Transverse colon (tissue), 4 donors: ENCODE measurements at regions not wholly inside any gene's neighbourhood (a gene's known extent, or its start where the extent isn't known, plus 50 kb on each side); places are given as distances from the start of the nearest gene placed in this dataset.

Experiments used
- EP300 ChIP-seq: sonication (generic); formaldehyde crosslinking; IDR thresholded peaks from one replicate; pipeline ENCODE4 v1.6.1; 2017; ENCODE audit warnings: antibody characterized with exemption, low read depth
- POLR2AphosphoS5 ChIP-seq, 3 donors: sonication (generic); formaldehyde crosslinking; IDR thresholded peaks; one replicate each; pipeline ENCODE4 v1.6.1; 2016; ENCODE audit warnings: antibody characterized with exemption in 3 of 3
- TF ChIP-seq, protein P1 (sequence below), 5 experiments: fragments of 200-600 bp in 3 of 5; fragments of 450-650 bp in 2 of 5; sonication (generic) in 3 of 5; IDR thresholded peaks; 1 replicate in 2 of 5; 2 replicates in 3 of 5; pipeline ENCODE4 v1.5.1; 2016 to 2017; ENCODE audit warnings: antibody characterized with exemption in 5 of 5, inconsistent platforms in 3 of 5, mild to moderate bottlenecking in 2 of 5, moderate library complexity in 1 of 5

DNA sequence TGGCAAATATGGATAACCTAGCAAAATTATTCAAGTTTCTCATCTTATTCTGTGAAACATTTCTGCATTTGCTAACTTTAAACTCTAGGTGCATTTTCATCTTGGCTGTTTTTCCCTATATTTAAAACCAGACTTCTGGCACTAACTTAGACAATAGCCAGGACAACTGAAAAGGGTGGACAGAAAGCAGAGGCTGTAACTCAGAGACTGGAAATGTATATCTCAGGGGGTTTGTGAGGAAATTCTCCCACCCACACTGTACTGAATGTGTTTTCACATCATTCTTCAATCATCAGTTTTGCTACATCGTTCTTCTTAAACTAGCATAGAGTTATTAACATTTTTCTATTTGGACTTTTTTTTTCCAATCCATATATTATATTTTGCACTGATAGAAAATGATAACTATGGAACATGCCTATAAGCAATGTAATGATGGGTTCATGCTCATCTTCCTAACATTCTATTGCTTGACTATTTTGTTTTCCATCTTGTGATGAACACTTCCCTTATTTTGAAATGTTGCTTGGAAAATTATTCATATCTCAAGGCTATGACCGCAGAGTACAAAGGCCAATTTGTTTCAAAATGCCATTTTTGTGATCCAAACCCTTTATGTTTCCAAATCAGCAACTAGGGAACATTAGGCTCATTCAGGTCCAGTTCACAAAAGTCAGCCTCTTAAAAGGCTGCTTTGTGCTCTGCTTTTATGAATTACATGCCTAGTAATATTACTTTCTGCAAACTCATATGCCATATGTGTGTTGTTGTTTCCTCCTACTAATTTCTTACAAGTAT lies 125.8 kb upstream of the CDH19 start:
- TF ChIP-seq, protein P1, sequence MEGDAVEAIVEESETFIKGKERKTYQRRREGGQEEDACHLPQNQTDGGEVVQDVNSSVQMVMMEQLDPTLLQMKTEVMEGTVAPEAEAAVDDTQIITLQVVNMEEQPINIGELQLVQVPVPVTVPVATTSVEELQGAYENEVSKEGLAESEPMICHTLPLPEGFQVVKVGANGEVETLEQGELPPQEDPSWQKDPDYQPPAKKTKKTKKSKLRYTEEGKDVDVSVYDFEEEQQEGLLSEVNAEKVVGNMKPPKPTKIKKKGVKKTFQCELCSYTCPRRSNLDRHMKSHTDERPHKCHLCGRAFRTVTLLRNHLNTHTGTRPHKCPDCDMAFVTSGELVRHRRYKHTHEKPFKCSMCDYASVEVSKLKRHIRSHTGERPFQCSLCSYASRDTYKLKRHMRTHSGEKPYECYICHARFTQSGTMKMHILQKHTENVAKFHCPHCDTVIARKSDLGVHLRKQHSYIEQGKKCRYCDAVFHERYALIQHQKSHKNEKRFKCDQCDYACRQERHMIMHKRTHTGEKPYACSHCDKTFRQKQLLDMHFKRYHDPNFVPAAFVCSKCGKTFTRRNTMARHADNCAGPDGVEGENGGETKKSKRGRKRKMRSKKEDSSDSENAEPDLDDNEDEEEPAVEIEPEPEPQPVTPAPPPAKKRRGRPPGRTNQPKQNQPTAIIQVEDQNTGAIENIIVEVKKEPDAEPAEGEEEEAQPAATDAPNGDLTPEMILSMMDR (IDR thresholded peaks at IDR 0.05), result no peak
- TF ChIP-seq POLR2AphosphoS5 (IDR thresholded peaks at IDR 0.05) (no peak), EP300 (no peak)
